ENCODE measurements at regions not wholly inside any gene's neighbourhood (a gene's known extent, or its start where the extent isn't known, plus 50 kb on each side); places are given as distances from the start of the nearest gene placed in this dataset.
"Not testable (repeated sequence)": the region's sequence is repeated elsewhere in the genome, so short reads cannot be mapped to it uniquely, and the experiment has no call there.

DNA sequence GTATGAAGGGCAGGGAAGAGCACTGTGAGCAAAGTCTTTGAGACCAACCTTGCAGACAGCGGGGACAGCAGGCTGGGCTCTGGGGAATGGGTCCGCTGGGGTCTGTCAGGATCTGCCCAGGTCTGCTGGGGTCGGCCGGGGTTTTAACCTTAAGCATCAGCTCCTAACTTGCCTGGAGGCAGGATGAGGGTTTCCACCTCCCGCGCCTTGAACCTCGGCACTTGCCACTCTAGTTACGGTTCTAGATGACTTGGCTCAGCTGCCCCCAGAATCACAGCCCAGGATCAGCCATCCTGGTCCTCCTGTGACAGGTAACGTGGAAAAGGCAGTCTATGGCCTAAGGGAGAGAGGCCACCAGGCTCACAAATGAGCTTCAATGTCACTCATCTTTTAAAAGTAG lies 50.4 kb upstream of the CACUL1 start:
- no peak for DNase-seq

- no peak for DNase-seq
These were observed 52.9 kb upstream of the CACUL1 start for GRCh38 chr10:118807512-118808305.

DNA sequence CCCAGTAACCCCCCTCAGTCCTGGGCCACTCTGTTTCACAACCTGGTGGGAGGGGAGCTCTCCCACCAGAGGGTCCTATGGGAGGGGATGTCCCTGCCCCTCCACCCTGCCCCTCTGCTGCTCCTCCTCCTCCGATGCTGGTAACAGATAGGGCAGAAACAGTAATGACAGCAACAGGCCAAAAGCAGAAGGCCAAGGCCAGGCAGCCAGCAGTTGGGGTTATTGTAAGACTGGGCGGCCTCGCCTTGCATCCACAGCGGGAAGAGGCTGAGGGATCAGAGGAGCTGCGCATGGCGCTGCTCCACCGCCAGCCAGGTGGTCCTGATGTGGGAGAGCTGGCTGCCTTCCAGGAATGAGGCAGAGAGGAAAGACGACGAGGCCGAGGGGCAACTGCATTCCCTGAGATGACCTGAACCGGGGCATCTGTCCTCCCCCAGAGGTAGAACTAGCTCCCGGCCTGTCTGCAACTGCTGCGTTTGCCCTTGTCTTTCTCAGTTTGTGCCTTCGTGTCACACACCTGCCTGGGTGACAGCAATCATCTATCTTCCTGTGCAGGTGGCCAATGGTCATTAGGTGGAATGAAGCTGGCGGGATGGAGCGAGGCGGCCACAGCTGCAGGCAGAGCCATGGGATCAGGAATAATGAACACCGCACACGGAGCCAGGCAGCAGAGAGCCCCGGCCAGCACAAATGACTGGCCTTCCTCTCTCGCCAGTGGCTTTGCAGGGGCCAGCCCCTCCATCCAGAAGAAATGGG lies 54.0 kb upstream of the CACUL1 start:
- no peak for DNase-seq

DNA sequence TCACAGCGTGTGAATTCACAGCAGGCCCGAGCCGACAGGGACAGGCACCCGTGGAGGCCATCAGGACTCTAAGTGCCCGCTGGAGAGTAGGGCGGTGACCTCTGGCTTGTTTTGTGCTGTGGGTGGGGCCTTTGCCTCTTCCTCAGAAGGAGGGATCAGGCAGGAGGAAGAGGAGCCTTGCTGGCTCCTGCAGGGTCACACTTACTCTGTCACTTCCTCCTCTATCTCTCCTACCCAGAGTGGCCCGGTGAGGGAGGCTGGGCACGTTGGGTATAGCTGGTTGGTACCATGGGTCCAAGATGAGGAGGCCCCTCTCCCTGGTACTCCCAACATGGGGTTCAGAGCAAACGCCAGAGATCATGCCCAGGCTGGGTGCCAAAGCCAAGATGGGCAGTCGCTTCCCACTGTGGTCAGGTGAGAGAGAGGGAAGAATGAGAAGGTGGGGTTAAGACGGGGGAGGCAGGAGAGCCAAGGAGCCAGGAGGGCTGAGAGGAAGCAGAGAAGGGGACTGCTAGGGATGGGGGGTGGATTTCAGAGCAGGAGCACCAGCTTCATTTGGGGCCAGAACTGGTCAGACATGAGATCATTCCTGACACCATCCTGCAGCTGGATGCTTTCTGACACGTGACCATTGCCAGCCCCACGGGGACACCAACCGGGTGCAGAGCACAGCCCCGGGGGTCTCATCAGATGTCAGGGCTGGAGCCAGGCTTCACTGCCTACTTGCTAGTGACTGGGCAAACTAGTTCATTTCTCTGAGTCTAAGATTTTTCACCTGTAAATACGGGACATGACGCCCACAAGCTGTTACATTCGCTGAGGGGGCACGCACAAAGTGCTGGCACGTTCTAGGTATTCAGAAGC lies 54.8 kb upstream of the CACUL1 start:
- no peak for DNase-seq

GRCh38 chr10:118810796-118811505 lies 56.2 kb upstream of the CACUL1 start:
- no peak for DNase-seq

DNA sequence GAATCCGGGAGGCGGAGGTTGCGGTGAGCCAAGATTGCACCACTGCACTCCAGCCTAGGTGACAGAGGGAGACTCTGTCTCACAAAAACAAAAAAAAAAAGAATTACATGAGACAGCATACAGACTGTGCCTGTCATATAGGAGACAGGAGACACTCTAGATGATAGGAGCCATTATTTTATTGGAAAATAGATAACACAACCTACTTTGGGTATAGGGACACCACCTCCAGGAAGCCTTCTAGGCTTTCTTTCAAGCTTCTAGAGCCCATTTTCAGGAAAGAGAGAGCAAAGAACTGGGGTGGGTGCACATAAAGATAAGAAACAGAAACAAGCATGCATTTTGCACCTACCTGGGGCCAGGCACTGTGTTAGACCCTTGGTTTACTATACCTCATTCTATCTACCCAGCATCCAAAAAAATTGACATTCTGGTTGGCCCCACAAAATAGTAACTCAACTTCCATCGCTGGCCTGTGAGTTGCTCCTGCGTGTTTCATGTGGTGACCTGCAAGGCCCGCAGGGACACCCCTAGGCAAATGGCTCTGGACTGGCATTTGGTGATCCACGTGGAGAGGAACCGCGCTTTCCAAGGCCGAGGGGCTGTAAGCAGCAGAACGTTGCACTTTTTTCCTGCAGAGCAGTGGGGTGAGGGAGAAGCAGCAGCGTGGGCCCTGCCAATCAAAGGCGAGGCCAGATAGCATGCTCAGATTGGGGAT lies 57.1 kb upstream of the CACUL1 start:
- DNase-seq, result no peak

DNA sequence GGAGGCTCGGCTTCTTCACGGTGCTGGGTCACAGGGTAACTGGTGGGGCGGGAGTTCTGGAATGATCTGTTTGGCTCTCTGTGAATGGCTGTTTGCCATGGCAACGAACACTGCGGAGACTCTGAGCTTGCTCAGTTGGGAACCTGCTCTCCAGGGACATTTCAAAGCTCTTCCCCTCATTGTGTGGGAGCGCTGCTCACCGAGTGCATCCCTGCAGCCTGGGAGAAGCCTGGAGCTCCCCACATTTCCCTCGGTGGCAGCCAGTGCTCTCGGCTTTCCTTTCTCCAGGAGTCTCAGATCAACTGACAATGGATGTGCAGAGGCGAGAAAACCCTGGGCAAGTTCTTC lies 57.6 kb upstream of the CACUL1 start:
- no peak for DNase-seq

GRCh38 chr10:118813001-118813400 lies 58.2 kb upstream of the CACUL1 start:
- not testable (repeated sequence) for DNase-seq

GRCh38 chr10:118816471-118817168 lies 61.9 kb upstream of the CACUL1 start:
- no peak for DNase-seq

DNA sequence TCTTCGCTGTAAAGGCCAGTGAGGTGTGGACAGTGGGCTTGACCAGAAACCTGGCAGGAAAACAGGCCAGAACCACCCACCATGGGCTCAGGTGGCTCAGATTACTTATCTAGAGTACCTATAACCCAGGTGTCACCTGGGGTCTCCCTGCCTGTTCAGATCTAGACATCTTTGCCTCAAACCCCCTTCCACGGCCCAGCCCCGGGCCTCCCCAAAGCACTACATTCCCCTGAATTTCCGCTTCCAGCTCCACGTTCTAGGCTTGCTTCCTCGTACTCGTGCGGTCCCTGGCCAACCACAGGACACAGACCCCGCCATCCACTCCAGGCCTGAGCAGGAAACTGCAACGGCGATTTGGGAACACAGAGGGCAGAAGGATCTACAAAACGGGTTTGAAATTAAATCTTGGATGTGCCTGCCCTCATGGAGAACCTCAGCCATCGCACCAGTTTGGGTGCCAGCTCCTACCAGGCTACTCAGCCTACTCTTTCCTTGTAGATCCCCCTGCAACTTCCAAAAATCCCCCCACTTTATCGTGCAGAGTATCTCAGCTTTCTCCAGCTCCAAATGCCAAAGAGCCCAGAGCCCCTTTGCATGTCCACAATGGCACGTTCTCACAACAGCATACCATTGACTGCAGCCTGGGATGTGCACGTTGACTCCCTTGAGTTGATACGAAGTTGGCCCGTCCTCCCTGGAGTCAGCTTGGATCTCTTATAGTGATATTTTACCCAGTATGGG lies 62.7 kb upstream of the CACUL1 start:
- no peak for DNase-seq

DNA sequence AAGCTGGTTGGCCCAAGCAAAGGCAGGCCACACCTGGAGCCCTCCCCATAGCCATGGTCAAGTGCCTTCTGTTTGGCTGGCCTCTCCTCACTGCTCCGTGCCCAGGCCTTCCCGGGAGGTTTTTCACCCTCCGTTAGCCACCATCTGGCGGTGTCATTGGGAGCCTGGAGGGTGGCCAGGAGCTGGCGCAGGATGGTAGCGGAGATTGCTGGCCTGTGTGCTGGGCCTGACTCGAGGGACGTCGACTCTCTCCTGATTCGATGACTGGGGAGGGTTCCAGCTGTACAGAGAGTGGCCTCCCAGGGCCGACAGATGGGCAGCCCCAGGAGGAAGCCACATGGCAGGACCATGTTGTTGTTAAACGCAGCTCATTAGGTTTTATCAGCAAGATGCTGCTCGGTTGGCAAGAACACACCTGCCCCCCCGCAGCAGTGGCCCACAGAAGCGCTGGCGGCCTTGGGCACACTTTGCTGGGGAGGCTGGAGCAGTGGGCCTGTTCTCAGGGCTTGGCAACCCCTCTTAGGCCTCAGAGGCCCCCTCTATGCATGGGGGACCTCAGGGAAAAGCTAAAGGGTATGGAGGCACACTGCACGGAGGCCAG lies 64.0 kb upstream of the CACUL1 start:
- no peak for DNase-seq

DNA sequence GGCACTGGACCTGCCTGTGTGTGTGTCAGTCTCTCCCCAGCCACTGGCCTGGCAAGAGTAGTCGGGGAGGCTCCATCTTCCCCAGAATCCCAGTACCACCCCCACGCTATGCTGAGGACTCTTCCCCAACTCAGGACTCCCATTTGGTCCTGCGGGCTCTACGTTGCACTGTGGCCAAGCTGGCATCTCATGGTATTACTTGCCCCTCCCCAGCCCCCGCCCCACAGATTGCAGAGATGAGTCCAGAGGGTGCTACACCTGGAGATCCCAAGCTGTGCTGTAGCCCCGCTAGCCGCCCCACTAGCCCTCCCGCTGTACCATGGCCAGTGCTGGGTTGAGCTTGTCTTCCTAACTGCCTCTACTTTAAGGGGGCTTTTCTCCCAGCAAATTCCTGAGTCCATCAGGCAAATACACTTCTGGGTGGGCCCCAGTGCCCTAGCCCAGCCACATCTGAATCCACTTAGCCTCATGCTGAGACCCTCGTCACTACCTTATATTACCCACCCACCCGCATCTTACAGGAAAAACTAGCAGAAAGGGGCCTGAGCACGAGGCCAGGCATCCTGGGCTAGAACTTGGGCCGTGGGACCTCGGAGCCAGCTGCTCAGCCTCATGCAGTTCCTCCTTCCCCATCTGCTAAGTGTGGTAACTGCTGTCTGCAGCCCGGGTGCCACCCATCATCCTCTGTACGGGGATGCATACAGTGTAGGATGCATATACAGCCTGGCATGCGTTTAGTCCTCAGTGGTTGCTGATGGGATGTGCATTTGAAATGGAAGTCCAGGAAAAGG lies 65.8 kb upstream of the CACUL1 start:
- no peak for DNase-seq

DNA sequence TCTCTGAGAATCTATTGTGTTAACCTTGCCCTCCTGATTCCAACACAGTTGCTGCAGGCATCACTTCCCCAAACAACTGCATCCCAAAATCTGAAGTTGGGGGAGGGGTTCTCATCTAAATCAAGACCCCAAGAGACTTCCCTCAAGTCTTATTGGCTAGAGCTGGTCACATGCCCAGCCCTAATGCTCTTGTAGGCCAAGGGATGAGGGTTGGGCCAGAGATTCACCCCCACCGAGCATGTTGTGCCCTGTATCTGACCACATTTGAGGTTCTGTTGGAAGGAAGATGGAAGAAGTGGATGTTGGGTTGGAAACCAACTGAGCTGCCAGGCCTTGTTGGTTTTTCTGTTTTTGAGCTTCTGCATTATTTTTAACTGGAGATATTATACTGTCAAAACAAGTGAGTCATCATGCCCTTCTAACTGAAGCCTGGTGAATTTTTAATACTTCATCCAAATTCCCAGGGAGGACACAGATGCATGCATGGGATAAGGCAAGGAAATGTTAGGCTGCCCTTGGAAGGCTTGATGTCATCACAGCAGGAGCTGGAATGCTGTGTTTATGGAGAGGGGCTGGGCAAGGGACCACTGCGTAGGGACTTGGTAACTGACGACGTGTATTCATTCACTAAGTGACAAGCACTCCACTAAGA lies 68.6 kb upstream of the CACUL1 start:
- DNase-seq, result no peak

GRCh38 chr10:118827053-118827452 lies 72.3 kb upstream of the CACUL1 start:
- DNase-seq, result no peak

DNA sequence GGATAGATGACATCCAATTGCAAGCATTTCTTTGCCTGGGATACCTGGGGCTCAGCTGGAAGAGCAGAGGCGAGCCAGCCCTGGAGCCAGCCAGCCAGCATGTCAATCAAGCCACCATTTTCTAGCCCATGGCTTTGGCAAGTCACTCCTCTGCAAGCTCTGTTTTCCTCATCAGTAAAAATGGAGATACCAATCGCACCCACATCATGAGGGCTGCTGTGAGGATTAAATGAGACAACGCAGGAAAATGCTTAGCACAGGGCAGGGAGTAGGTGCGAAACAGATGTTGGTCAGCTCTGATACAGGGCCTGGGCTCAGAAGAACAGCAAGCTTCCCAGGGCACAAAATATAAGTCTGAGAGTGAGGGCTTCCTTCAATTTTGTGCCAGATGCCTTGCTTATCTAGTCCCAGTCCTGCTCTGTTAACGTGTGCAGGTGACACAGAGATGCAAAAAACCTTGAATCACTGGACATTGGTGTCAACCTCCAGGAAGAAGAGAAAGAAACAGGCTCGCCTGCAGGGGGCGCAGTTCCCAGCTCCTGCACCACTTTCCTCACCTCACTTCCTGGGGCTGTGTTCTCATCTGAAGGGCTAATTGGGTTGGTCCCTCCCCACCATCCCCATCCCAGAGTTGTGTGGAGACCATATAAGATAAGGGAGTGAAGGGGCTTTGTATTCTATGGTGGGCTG lies 72.8 kb upstream of the CACUL1 start:
- no peak for DNase-seq

DNA sequence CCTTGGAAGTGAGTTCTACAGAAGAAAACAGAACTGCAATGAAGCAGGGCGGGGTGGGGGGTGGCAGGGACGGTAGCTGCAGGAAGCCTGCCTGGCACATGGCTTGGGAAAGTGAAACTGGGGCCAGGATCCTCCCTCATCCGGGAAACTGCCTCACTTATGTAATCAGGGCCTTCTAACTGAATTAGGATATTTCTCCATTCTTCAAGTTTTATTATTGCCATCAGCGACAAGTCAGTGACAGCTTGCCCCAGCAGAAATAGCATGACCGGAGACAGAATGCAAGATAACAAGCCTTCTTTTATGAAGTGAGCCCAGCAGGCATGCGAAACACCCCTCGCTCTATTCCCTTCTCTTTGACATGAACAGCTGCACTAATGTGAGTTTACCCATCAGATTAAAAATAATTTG lies 77.5 kb upstream of the CACUL1 start:
- no peak for DNase-seq

DNA sequence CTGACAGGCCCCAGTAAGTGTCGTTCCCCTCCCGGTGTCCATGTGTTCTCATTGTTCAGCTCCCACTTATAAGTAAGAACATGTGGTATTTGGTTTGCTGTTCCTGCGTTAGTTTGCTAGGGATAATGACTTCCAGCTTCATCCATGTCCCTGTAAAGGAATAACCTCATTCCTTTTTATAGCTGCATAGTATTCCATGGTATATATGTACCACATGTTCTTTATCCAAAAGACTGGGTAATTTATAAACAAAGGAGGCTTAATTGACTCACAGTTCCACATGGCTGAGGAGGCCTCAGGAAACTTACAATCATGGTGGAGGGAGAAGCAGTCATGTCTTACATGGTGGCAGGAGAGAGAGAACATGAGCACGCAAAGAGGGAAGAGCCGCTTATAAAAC lies 79.6 kb upstream of the CACUL1 start:
- not testable (repeated sequence) for DNase-seq

GRCh38 chr10:118835682-118836326 lies 81.0 kb upstream of the CACUL1 start:
- DNase-seq, result no peak
